MG63 (cell line): ENCODE measurements at regions not wholly inside any gene's neighbourhood (a gene's known extent, or its start where the extent isn't known, plus 50 kb on each side); places are given as distances from the start of the nearest gene placed in this dataset.

Experiments
- DNase-seq: peaks from one replicate; pipeline ENCODE4 v3.0.0-alpha.2; 2020
- H3K27me3 ChIP-seq: fragments of 250-450 bp; sonication (Bioruptor Pico); 2 replicates; pipeline ENCODE4 v1.5.1; 2020; ENCODE audit warnings: mild to moderate bottlenecking, moderate library complexity
- H3K36me3 ChIP-seq: fragments of 250-450 bp; sonication (Bioruptor Pico); 2 replicates; pipeline ENCODE4 v1.5.1; 2020; ENCODE audit warnings: mild to moderate bottlenecking, moderate library complexity
- H3K4me3 ChIP-seq: fragments of 250-450 bp; sonication (Bioruptor Pico); 2 replicates; pipeline ENCODE4 v1.5.1; 2020; ENCODE audit warnings: mild to moderate bottlenecking, moderate library complexity
- H3K9me3 ChIP-seq: fragments of 250-450 bp; sonication (Bioruptor Pico); 2 replicates; pipeline ENCODE4 v1.5.1; 2020; ENCODE audit warnings: mild to moderate bottlenecking, moderate library complexity

- Histone ChIP-seq H3K36me3 (no peaks in the 10 kb centered on the region), H3K27me3 (no peaks in the 10 kb centered on the region), H3K9me3 (no peaks in the 10 kb centered on the region), H3K4me3 (no peak overlapping the region)
- DNase-seq, result no peak
Measured at GRCh38 chr20:53848304-53848703, 222.1 kb downstream of the BCAS1 start.

GRCh38 chr20:53847837-53848170 lies 222.6 kb downstream of the BCAS1 start:
- no peak for DNase-seq
- Histone ChIP-seq H3K4me3 (no peak overlapping the region), H3K27me3 (no peaks in the 10 kb centered on the region), H3K36me3 (no peaks in the 10 kb centered on the region), H3K9me3 (no peaks in the 10 kb centered on the region)

GRCh38 chr20:53847139-53847836 lies 223.1 kb downstream of the BCAS1 start:
- no peak for DNase-seq
- Histone ChIP-seq H3K4me3 (no peak overlapping the region), H3K27me3 (no peaks in the 10 kb centered on the region), H3K9me3 (no peaks in the 10 kb centered on the region), H3K36me3 (no peaks in the 10 kb centered on the region)

- H3K36me3 ChIP-seq, result no peaks in the 10 kb centered on the region
- DNase-seq, result no peak
Measured at GRCh38 chr20:53846640-53847039, 223.8 kb downstream of the BCAS1 start.

GRCh38 chr20:53845980-53846379 lies 224.4 kb downstream of the BCAS1 start:
- Histone ChIP-seq H3K4me3 (no peak overlapping the region), H3K9me3 (no peaks in the 10 kb centered on the region), H3K27me3 (no peaks in the 10 kb centered on the region)

More at GRCh38 chr20:53846640-53847039, 223.8 kb downstream of the BCAS1 start:
- H3K9me3 ChIP-seq, result no peaks in the 10 kb centered on the region
- H3K4me3 ChIP-seq, result no peak overlapping the region
- no peaks in the 10 kb centered on the region for H3K27me3 ChIP-seq

GRCh38 chr20:53844259-53844658 lies 226.1 kb downstream of the BCAS1 start:
- Histone ChIP-seq H3K36me3 (no peaks in the 10 kb centered on the region), H3K9me3 (no peaks in the 10 kb centered on the region), H3K27me3 (no peaks in the 10 kb centered on the region), H3K4me3 (no peak overlapping the region)
- no peak for DNase-seq

More at GRCh38 chr20:53845980-53846379, 224.4 kb downstream of the BCAS1 start:
- no peak for DNase-seq
- H3K36me3 ChIP-seq, result no peaks in the 10 kb centered on the region

GRCh38 chr20:53843645-53844044 lies 226.7 kb downstream of the BCAS1 start:
- H3K36me3 ChIP-seq, result no peaks in the 10 kb centered on the region
- no peak overlapping the region for H3K4me3 ChIP-seq
- no peak for DNase-seq
- H3K27me3 ChIP-seq, result no peaks in the 10 kb centered on the region
- no peaks in the 10 kb centered on the region for H3K9me3 ChIP-seq

- no peaks in the 10 kb centered on the region for H3K9me3 ChIP-seq
- DNase-seq, result no peak
- H3K36me3 ChIP-seq, result no peaks in the 10 kb centered on the region
- H3K4me3 ChIP-seq, result no peak overlapping the region
- H3K27me3 ChIP-seq, result no peaks in the 10 kb centered on the region
Measured at GRCh38 chr20:53842301-53843099, 227.9 kb downstream of the BCAS1 start.

GRCh38 chr20:53841741-53842140 lies 228.7 kb downstream of the BCAS1 start:
- Histone ChIP-seq H3K36me3 (no peaks in the 10 kb centered on the region), H3K9me3 (0 out of 2 replicates have a peak, but pooled peaks cover 2% of the 10 kb centered on the region), H3K27me3 (no peaks in the 10 kb centered on the region), H3K4me3 (no peak overlapping the region)
- no peak for DNase-seq

- Histone ChIP-seq H3K36me3 (no peaks in the 10 kb centered on the region), H3K27me3 (no peaks in the 10 kb centered on the region), H3K4me3 (no peak overlapping the region), H3K9me3 (0 out of 2 replicates have a peak, but pooled peaks cover 2% of the 10 kb centered on the region)
- DNase-seq, result no peak
Measured at GRCh38 chr20:53840532-53840931, 229.9 kb downstream of the BCAS1 start.

GRCh38 chr20:53839423-53840176 lies 230.8 kb downstream of the BCAS1 start:
- Histone ChIP-seq H3K4me3 (no peak overlapping the region), H3K36me3 (no peaks in the 10 kb centered on the region), H3K27me3 (no peaks in the 10 kb centered on the region), H3K9me3 (0 out of 2 replicates have a peak, but pooled peaks cover 2% of the 10 kb centered on the region)
- DNase-seq, result no peak

GRCh38 chr20:53838311-53838868 lies 232.0 kb downstream of the BCAS1 start:
- no peak for DNase-seq
- Histone ChIP-seq H3K9me3 (0 out of 2 replicates have a peak, but pooled peaks cover 2% of the 10 kb centered on the region), H3K4me3 (no peak overlapping the region), H3K36me3 (no peaks in the 10 kb centered on the region), H3K27me3 (no peaks in the 10 kb centered on the region)

- Histone ChIP-seq H3K9me3 (0 out of 2 replicates have a peak, but pooled peaks cover 2% of the 10 kb centered on the region), H3K4me3 (no peak overlapping the region), H3K36me3 (no peaks in the 10 kb centered on the region), H3K27me3 (no peaks in the 10 kb centered on the region)
- no peak for DNase-seq
Measured at GRCh38 chr20:53837126-53837826, 233.1 kb downstream of the BCAS1 start.

GRCh38 chr20:53834749-53835148 lies 235.6 kb downstream of the BCAS1 start:
- no peak for DNase-seq
- no peak overlapping the region for H3K4me3 ChIP-seq
- H3K27me3 ChIP-seq, result no peaks in the 10 kb centered on the region
- H3K36me3 ChIP-seq, result no peaks in the 10 kb centered on the region
- 0 out of 2 replicates have a peak, but pooled peaks cover 2% of the 10 kb centered on the region for H3K9me3 ChIP-seq

GRCh38 chr20:53834062-53834442 lies 236.3 kb downstream of the BCAS1 start:
- Histone ChIP-seq H3K9me3 (0 out of 2 replicates have a peak, but pooled peaks cover 2% of the 10 kb centered on the region), H3K36me3 (no peaks in the 10 kb centered on the region), H3K27me3 (no peaks in the 10 kb centered on the region), H3K4me3 (no peak overlapping the region)
- DNase-seq, result no peak

- no peak for DNase-seq
- Histone ChIP-seq H3K9me3 (0 out of 2 replicates have a peak, but pooled peaks cover 2% of the 10 kb centered on the region), H3K36me3 (no peaks in the 10 kb centered on the region), H3K4me3 (no peak overlapping the region), H3K27me3 (no peaks in the 10 kb centered on the region)
Measured at GRCh38 chr20:53833333-53834061, 236.9 kb downstream of the BCAS1 start.
